Fibroblast of mammary gland (primary cell): ENCODE measurements at regions not wholly inside any gene's neighbourhood (a gene's known extent, or its start where the extent isn't known, plus 50 kb on each side); places are given as distances from the start of the nearest gene placed in this dataset.
A peak's percentile ranks its signal among the peaks of the same experiment; 100 is the strongest.

Experiments used
- DNase-seq: peaks from one replicate; pipeline ENCODE4 v3.0.0-alpha.2; 2010; ENCODE audit warnings: low read depth
- H3K4me3 ChIP-seq: 2 replicates; pipeline ENCODE4 v1.5.1; 2011; ENCODE audit warnings: low read depth, mild to moderate bottlenecking, low read length, moderate library complexity; ENCODE audit not compliant: control insufficient read depth
- CTCF ChIP-seq: conservative IDR thresholded peaks from 2 replicates; pipeline ENCODE4 v1.5.1; 2011; ENCODE audit warnings: low read depth, low read length, inconsistent platforms; ENCODE audit not compliant: control insufficient read depth, insufficient read depth

- TF ChIP-seq CTCF = no peak
- DNase-seq = peak; percentile 85
- H3K4me3 ChIP-seq = no peak overlapping the region
These were observed 68.1 kb upstream of the CTAGE1 start for GRCh38 chr18:22485808-22486244.

GRCh38 chr18:22486667-22487066, 69.0 kb upstream of the CTAGE1 start:
- peak; percentile 20 for DNase-seq
- TF ChIP-seq CTCF = no peak
- H3K4me3 ChIP-seq = no peak overlapping the region

- TF ChIP-seq CTCF = no peak
- peak; percentile 84 for DNase-seq
- no peak overlapping the region for H3K4me3 ChIP-seq
These were observed 70.8 kb upstream of the CTAGE1 start for GRCh38 chr18:22488554-22488953.

DNA sequence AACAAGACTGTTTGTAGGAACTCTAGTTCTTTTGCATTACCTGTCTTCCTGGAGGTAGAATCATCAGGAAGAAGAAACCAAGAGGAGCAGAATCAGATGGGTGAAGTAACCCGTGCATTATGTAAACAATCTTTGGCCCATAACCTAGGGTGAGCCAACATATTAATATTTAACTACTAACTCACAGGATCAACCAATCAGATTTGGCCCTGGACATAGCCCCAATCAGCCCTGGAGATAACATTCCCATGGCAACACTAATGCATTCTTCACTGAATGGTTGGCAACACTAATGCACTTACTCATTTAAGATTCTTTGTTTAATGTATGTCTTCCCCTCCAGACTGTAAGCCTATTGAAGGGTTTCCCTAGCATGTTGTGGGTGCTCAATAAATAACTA, 72.0 kb upstream of the CTAGE1 start:
- no peak for TF ChIP-seq CTCF
- no peak overlapping the region for H3K4me3 ChIP-seq
- DNase-seq = peak; percentile 19

DNA sequence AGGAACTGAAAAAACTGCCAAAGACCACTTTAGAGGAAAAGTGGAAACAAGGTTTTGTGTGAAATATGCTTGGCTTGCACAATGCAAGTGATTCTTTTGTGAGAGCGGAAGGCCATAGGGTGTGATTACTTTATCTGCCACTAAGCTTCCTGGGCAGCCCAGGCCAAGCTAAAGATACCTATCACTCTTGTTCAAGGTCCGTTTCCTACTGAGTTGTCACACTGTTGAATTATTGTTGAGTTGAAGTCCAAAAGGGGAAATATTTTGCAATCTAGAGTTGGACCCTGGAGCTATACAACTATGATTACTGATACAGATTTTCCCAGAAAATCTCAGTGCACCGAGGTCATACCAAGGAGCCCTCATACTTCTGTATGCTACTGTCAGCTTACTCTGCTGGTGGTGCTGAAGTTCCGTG, 72.7 kb upstream of the CTAGE1 start:
- no peak for DNase-seq
- TF ChIP-seq CTCF = no peak
- H3K4me3 ChIP-seq = no peak overlapping the region

DNA sequence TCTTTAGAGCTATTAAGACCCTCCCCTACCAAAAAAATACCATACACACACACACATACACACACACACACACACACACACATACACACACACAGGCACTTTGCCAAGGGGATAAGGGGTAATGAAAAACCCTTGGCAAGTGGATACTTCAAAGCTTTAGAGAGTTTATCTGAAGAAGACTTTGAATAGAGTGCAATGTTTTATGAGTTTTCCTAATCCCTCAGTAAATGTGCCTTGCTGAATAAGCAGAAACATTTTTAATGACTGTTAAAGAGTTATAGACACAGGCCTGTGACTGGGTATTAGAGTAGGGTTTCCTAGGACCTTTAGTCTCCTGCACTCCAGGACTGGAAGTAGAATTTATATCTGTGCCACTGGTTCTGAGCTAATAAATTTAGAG, 75.5 kb upstream of the CTAGE1 start:
- DNase-seq = no peak

More for the DNA sequence above, 75.5 kb upstream of the CTAGE1 start:
- TF ChIP-seq CTCF = no peak
- no peak overlapping the region for H3K4me3 ChIP-seq
